H1 (cell line): ENCODE measurements at regions not wholly inside any gene's neighbourhood (a gene's known extent, or its start where the extent isn't known, plus 50 kb on each side); places are given as distances from the start of the nearest gene placed in this dataset.
A peak's percentile ranks its signal among the peaks of the same experiment; 100 is the strongest.

Source experiments
- CTCF ChIA-PET: fragments of 300-600 bp; sonication (Branson Sonifier 250); formaldehyde crosslinking; loops from one replicate; lab custom pipeline; 2021; ENCODE audit not compliant: partially characterized antibody; lab: Charles Lee
- POLR2A ChIA-PET: fragments of 300-600 bp; sonication (Branson Sonifier 250); formaldehyde crosslinking; loops from one replicate; lab custom pipeline; 2021; ENCODE audit warnings: inconsistent platforms; ENCODE audit not compliant: partially characterized antibody; lab: Charles Lee
- DNase-seq, 2 experiments: peaks; one replicate each; pipeline versions ENCODE4 v3.0.0 to v3.0.0-alpha.2; 2010 to 2022; ENCODE audit warnings: low spot score in 2 of 2, low read depth in 1 of 2, mixed read lengths in 1 of 2
- FAIRE-seq: peaks from 2 replicates; lab custom pipeline; 2011; peaks lifted over from hg19 to GRCh38; lab: Jason Lieb, UNC
- H2AFZ ChIP-seq: 2 replicates; pipeline ENCODE4 v1.8.1; 2012; ENCODE audit warnings: low read length, inconsistent platforms
- H2AK5ac ChIP-seq: 2 replicates; pipeline ENCODE4 v1.6.1; 2013; ENCODE audit warnings: low read depth, low read length
- H2BK120ac ChIP-seq: replicated peaks from 2 replicates; pipeline ENCODE3; 2013; ENCODE audit warnings: low read depth, low read length, inconsistent platforms
- H2BK12ac ChIP-seq: 2 replicates; pipeline ENCODE4 v1.6.1; 2013; ENCODE audit warnings: low read depth, low read length
- H2BK15ac ChIP-seq: 2 replicates; pipeline ENCODE4 v1.6.1; 2013; ENCODE audit warnings: low read length
- H2BK20ac ChIP-seq: 2 replicates; pipeline ENCODE4 v1.6.1; 2013; ENCODE audit warnings: low read length
- H2BK5ac ChIP-seq: 2 replicates; pipeline ENCODE4 v1.6.1; 2013; ENCODE audit warnings: low read depth, low read length
- H3K14ac ChIP-seq: 2 replicates; pipeline ENCODE4 v1.6.1; 2013; ENCODE audit warnings: inconsistent platforms; ENCODE audit not compliant: insufficient read length
- H3K18ac ChIP-seq: 2 replicates; pipeline ENCODE4 v1.6.1; 2013; ENCODE audit warnings: low read length; ENCODE audit errors: extremely low read depth
- H3K23ac ChIP-seq: 2 replicates; pipeline ENCODE4 v1.6.1; 2013; ENCODE audit warnings: inconsistent platforms; ENCODE audit not compliant: insufficient read length
- H3K23me2 ChIP-seq: 2 replicates; pipeline ENCODE4 v1.6.1; 2013; ENCODE audit warnings: low read depth, low read length
- H3K27ac ChIP-seq: 2 replicates; pipeline ENCODE4 v1.6.1; 2011; ENCODE audit warnings: low read depth, low read length, inconsistent platforms
- H3K27me3 ChIP-seq, 4 experiments: replicated peaks in 1 of 4; 1 replicate in 1 of 4; 2 replicates in 3 of 4; pipeline versions ENCODE4 v1.6.1 to v1.8.1; 2011 to 2013; ENCODE audit warnings: low read length in 3 of 4, mild to moderate bottlenecking in 3 of 4, inconsistent platforms in 2 of 4, mixed read lengths in 2 of 4, moderate library complexity in 1 of 4; ENCODE audit not compliant: control insufficient read depth in 3 of 4, insufficient read depth in 3 of 4; ENCODE audit errors: extremely low read depth in 1 of 4
- H3K36me3 ChIP-seq, 4 experiments: 2 replicates each; pipeline versions ENCODE4 v1.6.1 to v1.8.1; 2011 to 2013; ENCODE audit warnings: mild to moderate bottlenecking in 4 of 4, low read length in 3 of 4, moderate library complexity in 2 of 4, control low read depth in 1 of 4, inconsistent platforms in 1 of 4; ENCODE audit not compliant: insufficient read depth in 4 of 4, control insufficient read depth in 2 of 4
- H3K4ac ChIP-seq: replicated peaks from 2 replicates; pipeline ENCODE3; 2013; ENCODE audit warnings: low read length, low read depth, mixed read lengths, inconsistent platforms; ENCODE audit not compliant: insufficient read length
- H3K4me1 ChIP-seq, 4 experiments: replicated peaks in 1 of 4; 1 replicate in 1 of 4; 2 replicates in 3 of 4; pipeline versions ENCODE4 v1.6.1 to v1.8.1; 2011 to 2013; ENCODE audit warnings: low read length in 3 of 4, inconsistent platforms in 2 of 4, mixed read lengths in 1 of 4; ENCODE audit not compliant: insufficient read depth in 4 of 4, control insufficient read depth in 3 of 4
- H3K4me2 ChIP-seq, 2 experiments: 2 replicates each; pipeline versions ENCODE4 v1.6.1 to v1.8.1; 2011 to 2013; ENCODE audit warnings: low read depth in 2 of 2, low read length in 2 of 2, control low read depth in 1 of 2, inconsistent platforms in 1 of 2, mild to moderate bottlenecking in 1 of 2; ENCODE audit not compliant: insufficient read depth in 1 of 2
- H3K4me3 ChIP-seq, 4 experiments: fragments of 200-600, 300-600 bp in 1 of 4; sonication (generic), shearing (Covaris generic), sonication (Bioruptor Twin) in 1 of 4; 2 replicates each; pipeline versions ENCODE4 v1.5.1 to v1.8.1; 2011 to 2016; ENCODE audit warnings: low read length in 4 of 4, low read depth in 3 of 4, control low read depth in 2 of 4, inconsistent platforms in 2 of 4, mild to moderate bottlenecking in 2 of 4, mixed read lengths in 1 of 4, moderate library complexity in 1 of 4; ENCODE audit not compliant: insufficient read depth in 2 of 4; ENCODE audit errors: extremely low read depth in 1 of 4
- H3K56ac ChIP-seq: replicated peaks from 2 replicates; pipeline ENCODE3; 2013; ENCODE audit warnings: low read depth, mild to moderate bottlenecking, mixed read lengths, low read length, inconsistent platforms; ENCODE audit not compliant: insufficient read length
- H3K79me1 ChIP-seq: 2 replicates; pipeline ENCODE4 v1.6.1; 2013; ENCODE audit warnings: low read depth, low read length, control low read depth
- H3K79me2 ChIP-seq, 2 experiments: 2 replicates each; pipeline versions ENCODE4 v1.6.1 to v1.8.1; 2012 to 2013; ENCODE audit warnings: low read length in 2 of 2, mild to moderate bottlenecking in 2 of 2, inconsistent platforms in 1 of 2; ENCODE audit not compliant: insufficient read depth in 2 of 2, control insufficient read depth in 1 of 2
- H3K9ac ChIP-seq, 4 experiments: replicated peaks in 1 of 4; 1 replicate in 1 of 4; 2 replicates in 3 of 4; pipeline versions ENCODE4 v1.6.1 to v1.8.1; 2011 to 2013; ENCODE audit warnings: low read depth in 3 of 4, low read length in 3 of 4, control low read depth in 2 of 4, mild to moderate bottlenecking in 2 of 4, moderate library complexity in 2 of 4, inconsistent platforms in 1 of 4; ENCODE audit errors: extremely low read depth in 1 of 4
- H3K9me3 ChIP-seq, 2 experiments: 2 replicates each; pipeline versions ENCODE4 v1.6.1 to v1.8.1; 2012 to 2013; ENCODE audit warnings: mild to moderate bottlenecking in 2 of 2, moderate library complexity in 2 of 2, control low read depth in 1 of 2, inconsistent platforms in 1 of 2, low read depth in 1 of 2, low read length in 1 of 2, mixed read lengths in 1 of 2; ENCODE audit not compliant: insufficient read depth in 2 of 2
- H4K20me1 ChIP-seq, 2 experiments: replicated peaks in 1 of 2; 2 replicates each; pipeline versions ENCODE3 to v1.8.1; 2011 to 2013; ENCODE audit warnings: inconsistent platforms in 2 of 2, low read length in 2 of 2, mild to moderate bottlenecking in 1 of 2; ENCODE audit not compliant: insufficient read depth in 2 of 2, control insufficient read depth in 1 of 2
- H4K5ac ChIP-seq: 2 replicates; pipeline ENCODE4 v1.6.1; 2013; ENCODE audit warnings: low read length, low read depth, mixed read lengths, inconsistent platforms; ENCODE audit not compliant: insufficient read length
- H4K8ac ChIP-seq: 2 replicates; pipeline ENCODE4 v1.8.0; 2013; ENCODE audit warnings: mild to moderate bottlenecking, moderate library complexity, low read length, inconsistent platforms; ENCODE audit not compliant: insufficient read depth; ENCODE audit errors: extremely low read depth
- H4K91ac ChIP-seq: replicated peaks from 2 replicates; pipeline ENCODE3; 2013; ENCODE audit warnings: low read length, mixed read lengths, inconsistent platforms; ENCODE audit not compliant: insufficient read length
- ASH2L ChIP-seq: fragments of 200-600, 300-600 bp; sonication (generic); IDR thresholded peaks from one replicate; pipeline ENCODE4 v1.7.1; 2017; ENCODE audit warnings: low read length
- ATF2 ChIP-seq: IDR thresholded peaks from 2 replicates; pipeline ENCODE4 v1.6.1; 2012; ENCODE audit warnings: low read length, inconsistent platforms
- BCL11A ChIP-seq, 2 experiments: IDR thresholded peaks; one replicate each; pipeline ENCODE4 v1.6.1; 2011; ENCODE audit warnings: low read depth in 2 of 2, low read length in 2 of 2, mild to moderate bottlenecking in 2 of 2
- CBX5 ChIP-seq: fragments of 300-800, 300-1000 bp; sonication (generic); IDR thresholded peaks from 2 replicates; pipeline ENCODE4 v1.7.1; 2016; ENCODE audit warnings: antibody characterized with exemption, low read length, low read depth
- CHD2 ChIP-seq: IDR thresholded peaks from 2 replicates; pipeline ENCODE4 v1.6.1; 2012; ENCODE audit warnings: low read length, improper control_type of control experiment
- CTCF ChIP-seq, 3 experiments: IDR thresholded peaks; 1 replicate in 2 of 3; 2 replicates in 1 of 3; pipeline versions ENCODE4 v1.5.1 to v1.6.1; 2011; ENCODE audit warnings: low read length in 3 of 3, mild to moderate bottlenecking in 3 of 3, inconsistent platforms in 2 of 3, low read depth in 1 of 3, moderate library complexity in 1 of 3; ENCODE audit not compliant: insufficient read depth in 1 of 3; ENCODE audit errors: control extremely low read depth in 1 of 3
- FOSL1 ChIP-seq: IDR thresholded peaks from 2 replicates; pipeline ENCODE4 v1.6.1; 2011; ENCODE audit warnings: mild to moderate bottlenecking, low read depth, low read length, moderate library complexity; ENCODE audit not compliant: insufficient read depth
- JUND ChIP-seq: IDR thresholded peaks from 2 replicates; pipeline ENCODE4 v1.6.1; 2011; ENCODE audit warnings: mild to moderate bottlenecking, improper control_type of control experiment, low read length
- SIRT6 ChIP-seq: IDR thresholded peaks from one replicate; pipeline ENCODE4 v1.7.1; 2012; ENCODE audit warnings: low read length, inconsistent platforms
- TCF12 ChIP-seq: IDR thresholded peaks from 2 replicates; pipeline ENCODE4 v1.6.1; 2011; ENCODE audit warnings: low read depth, mild to moderate bottlenecking, low read length
- WGBS, 2 experiments: shearing (Covaris generic) in 1 of 2; methylation state at CpG; one replicate each; pipeline versions ENCODE4 v1.1.6 to v1.1.7; 2013 to 2015; ENCODE audit warnings: low lambda C conversion rate in 2 of 2, mixed read lengths in 2 of 2, inconsistent platforms in 1 of 2, low coverage in 1 of 2, missing lambda C conversion rate in 1 of 2; ENCODE audit not compliant: insufficient replicate concordance in 2 of 2, insufficient coverage in 1 of 2, insufficient read length in 1 of 2; ENCODE audit errors: extremely low coverage in 1 of 2, missing lambda C conversion rate in 1 of 2; 5-methylcytosine and 5-hydroxymethylcytosine counted together

- no peak overlapping the region for H2BK15ac ChIP-seq
- H3K4ac ChIP-seq: no peak overlapping the region
- H2BK5ac ChIP-seq: no peak overlapping the region
- DNase-seq (no peak), FAIRE-seq (no peak)
- no peak overlapping the region for H2BK12ac ChIP-seq
- TF ChIP-seq ATF2: no peak
- no peak for TF ChIP-seq CBX5
- TF ChIP-seq ASH2L: no peak
- TF ChIP-seq CTCF (IDR thresholded peaks at IDR 0.05; ENCODE audit: control extremely low read depth in 1 of 3, insufficient read depth in 1 of 3, low read depth in 1 of 3, low read length in 3 of 3): no peak
- TF ChIP-seq TCF12: no peak
- TF ChIP-seq CHD2: no peak
- TF ChIP-seq BCL11A (IDR thresholded peaks at IDR 0.05; ENCODE audit: low read depth in 2 of 2, low read length in 2 of 2): no peak
- no peak for TF ChIP-seq JUND
- TF ChIP-seq FOSL1: no peak
- TF ChIP-seq SIRT6: no peak
- no peaks in the 10 kb centered on the region for H3K23me2 ChIP-seq
- H3K9me3 ChIP-seq: no peaks in the 10 kb centered on the region; a peak in 1 of 4 replicates
- no peaks in the 10 kb centered on the region for H3K4me1 ChIP-seq
- H2AK5ac ChIP-seq: no peak overlapping the region
- no peak overlapping the region for H3K14ac ChIP-seq
- H2BK120ac ChIP-seq: no peak overlapping the region
- no peak overlapping the region for H3K23ac ChIP-seq
- H3K56ac ChIP-seq: no peak overlapping the region
- no peak overlapping the region for H3K9ac ChIP-seq
- 0 out of 2 replicates have a peak overlapping the region, but pooled peaks have one; percentile 44 for H2AFZ ChIP-seq
- ChIA-PET CTCF (no interaction called here), POLR2A (no interaction called here)
- no peak overlapping the region for H4K5ac ChIP-seq
- H3K18ac ChIP-seq: no peak overlapping the region
- no peak overlapping the region for H2BK20ac ChIP-seq
- no peaks in the 10 kb centered on the region for H3K36me3 ChIP-seq
- no peak overlapping the region for H4K91ac ChIP-seq
- H3K27me3 ChIP-seq: no peaks in the 10 kb centered on the region
- H3K79me2 ChIP-seq: no peaks in the 10 kb centered on the region
- no peaks in the 10 kb centered on the region for H4K20me1 ChIP-seq
- H3K79me1 ChIP-seq: no peaks in the 10 kb centered on the region
- no peak overlapping the region for H3K4me3 ChIP-seq
- 97% methylated on average over 3 of the region's 3 CpGs; no CpG with 5 or more reads in 1 of the 2 experiments for WGBS, 2 experiments
- H3K27ac ChIP-seq: no peak overlapping the region
- H4K8ac ChIP-seq: no peak overlapping the region
- no peak overlapping the region for H3K4me2 ChIP-seq
Observed at GRCh38 chr10:64785816-64786215, 1264.6 kb downstream of the REEP3 start.
